Prostate gland (tissue), 2 donors: ENCODE measurements at regions not wholly inside any gene's neighbourhood (a gene's known extent, or its start where the extent isn't known, plus 50 kb on each side); places are given as distances from the start of the nearest gene placed in this dataset.

Source experiments
- POLR2A ChIP-seq: fragments of 450-650 bp; IDR thresholded peaks from one replicate; pipeline ENCODE4 v1.6.1; 2016; ENCODE audit warnings: antibody characterized with exemption, mild to moderate bottlenecking
- POLR2AphosphoS5 ChIP-seq: sonication (generic); formaldehyde crosslinking; IDR thresholded peaks from one replicate; pipeline ENCODE4 v1.6.1; 2017; ENCODE audit warnings: antibody characterized with exemption
- TF ChIP-seq, protein P1 (sequence below), 4 experiments: fragments of 200-600 bp in 2 of 4; fragments of 450-650 bp in 2 of 4; sonication (generic) in 2 of 4; IDR thresholded peaks; 1 replicate in 3 of 4; 2 replicates in 1 of 4; pipeline ENCODE4 v1.5.1; 2016 to 2019; ENCODE audit warnings: antibody characterized with exemption in 4 of 4, mild to moderate bottlenecking in 2 of 4, moderate library complexity in 2 of 4

DNA sequence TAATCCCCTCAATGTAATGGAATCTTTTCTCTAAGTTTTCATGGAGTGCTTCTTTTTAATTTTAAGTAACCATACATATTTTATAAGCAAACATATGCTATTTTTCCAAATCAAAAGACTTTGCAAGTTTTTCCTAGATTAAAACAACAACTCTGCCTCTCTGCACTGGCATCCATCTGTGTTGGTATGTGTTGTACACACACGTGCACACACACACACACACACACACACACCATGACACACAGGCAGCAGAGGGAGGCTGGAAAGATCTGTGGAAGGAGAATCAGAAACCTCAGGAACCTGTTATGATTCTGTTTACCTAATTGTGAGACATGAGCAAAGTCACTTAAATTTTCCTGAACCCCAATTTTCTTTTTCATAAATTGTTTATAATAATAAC, 295.0 kb upstream of the PRDM1 start:
- TF ChIP-seq POLR2AphosphoS5, result no peak
- TF ChIP-seq, protein P1, sequence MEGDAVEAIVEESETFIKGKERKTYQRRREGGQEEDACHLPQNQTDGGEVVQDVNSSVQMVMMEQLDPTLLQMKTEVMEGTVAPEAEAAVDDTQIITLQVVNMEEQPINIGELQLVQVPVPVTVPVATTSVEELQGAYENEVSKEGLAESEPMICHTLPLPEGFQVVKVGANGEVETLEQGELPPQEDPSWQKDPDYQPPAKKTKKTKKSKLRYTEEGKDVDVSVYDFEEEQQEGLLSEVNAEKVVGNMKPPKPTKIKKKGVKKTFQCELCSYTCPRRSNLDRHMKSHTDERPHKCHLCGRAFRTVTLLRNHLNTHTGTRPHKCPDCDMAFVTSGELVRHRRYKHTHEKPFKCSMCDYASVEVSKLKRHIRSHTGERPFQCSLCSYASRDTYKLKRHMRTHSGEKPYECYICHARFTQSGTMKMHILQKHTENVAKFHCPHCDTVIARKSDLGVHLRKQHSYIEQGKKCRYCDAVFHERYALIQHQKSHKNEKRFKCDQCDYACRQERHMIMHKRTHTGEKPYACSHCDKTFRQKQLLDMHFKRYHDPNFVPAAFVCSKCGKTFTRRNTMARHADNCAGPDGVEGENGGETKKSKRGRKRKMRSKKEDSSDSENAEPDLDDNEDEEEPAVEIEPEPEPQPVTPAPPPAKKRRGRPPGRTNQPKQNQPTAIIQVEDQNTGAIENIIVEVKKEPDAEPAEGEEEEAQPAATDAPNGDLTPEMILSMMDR (IDR thresholded peaks at IDR 0.05), result no peak
- no peak for TF ChIP-seq POLR2A
